Hepatocyte (in vitro differentiated cells): ENCODE measurements at regions not wholly inside any gene's neighbourhood (a gene's known extent, or its start where the extent isn't known, plus 50 kb on each side); places are given as distances from the start of the nearest gene placed in this dataset.
"Not testable (repeated sequence)": the region's sequence is repeated elsewhere in the genome, so short reads cannot be mapped to it uniquely, and the experiment has no call there.

ENCODE experiments used
- DNase-seq: peaks from one replicate; pipeline ENCODE4 v3.0.0-alpha.2; 2016; ENCODE audit warnings: low spot score
- H2AFZ ChIP-seq: fragments of 200-600 bp; sonication (generic); 2 replicates; pipeline ENCODE4 v1.6.0; 2016; ENCODE audit warnings: antibody characterized with exemption, mild to moderate bottlenecking
- H3K27ac ChIP-seq: fragments of 200-600 bp; sonication (generic); 2 replicates; pipeline ENCODE4 v1.5.1; 2016; ENCODE audit warnings: mild to moderate bottlenecking
- H3K27me3 ChIP-seq: fragments of 200-600 bp; sonication (generic); 2 replicates; pipeline ENCODE4 v1.6.1; 2016
- H3K36me3 ChIP-seq: fragments of 200-600 bp; sonication (generic); replicated peaks from 2 replicates; pipeline ENCODE4 v1.5.1; 2016; ENCODE audit warnings: low read depth; ENCODE audit not compliant: insufficient read depth
- H3K4me1 ChIP-seq: fragments of 200-600 bp; sonication (generic); 2 replicates; pipeline ENCODE4 v1.5.1; 2016; ENCODE audit warnings: mild to moderate bottlenecking, moderate library complexity; ENCODE audit not compliant: insufficient read depth
- H3K4me2 ChIP-seq: fragments of 200-600 bp; sonication (generic); 2 replicates; pipeline ENCODE4 v1.6.0; 2016
- H3K4me3 ChIP-seq: fragments of 200-600 bp; sonication (generic); 2 replicates; pipeline ENCODE4 v1.5.1; 2016; ENCODE audit warnings: mild to moderate bottlenecking
- H3K79me2 ChIP-seq: fragments of 200-600 bp; sonication (generic); 2 replicates; pipeline ENCODE4 v1.6.0; 2017; ENCODE audit warnings: mild to moderate bottlenecking
- H3K9me2 ChIP-seq: fragments of 200-600 bp; sonication (generic); replicated peaks from 2 replicates; pipeline ENCODE4 v1.6.0; 2017; ENCODE audit warnings: mild to moderate bottlenecking; ENCODE audit not compliant: insufficient read depth
- H3K9me3 ChIP-seq: fragments of 200-600 bp; sonication (generic); 2 replicates; pipeline ENCODE4 v1.5.1; 2016; ENCODE audit warnings: low read depth, mild to moderate bottlenecking
- H4K20me1 ChIP-seq: fragments of 200-600 bp; sonication (generic); 2 replicates; pipeline ENCODE4 v1.6.0; 2016; ENCODE audit warnings: mild to moderate bottlenecking; ENCODE audit not compliant: insufficient read depth, poor library complexity, severe bottlenecking
- EZH2 ChIP-seq: fragments of 200-600 bp; sonication (generic); IDR thresholded peaks from 2 replicates; pipeline ENCODE4 v1.6.1; 2016; ENCODE audit warnings: antibody characterized with exemption, mild to moderate bottlenecking, borderline replicate concordance
- EZH2phosphoT487 ChIP-seq: fragments of 200-600 bp; sonication (generic); IDR thresholded peaks from one replicate; pipeline ENCODE4 v1.6.1; 2018; ENCODE audit warnings: antibody characterized with exemption, mild to moderate bottlenecking, low read depth, moderate library complexity; ENCODE audit not compliant: unreplicated experiment, severe bottlenecking
- WGBS: methylation state at CpG from one replicate; pipeline ENCODE4 v1.1.6; 2016; ENCODE audit warnings: low lambda C conversion rate; ENCODE audit errors: missing lambda C conversion rate; 5-methylcytosine and 5-hydroxymethylcytosine counted together
- TF ChIP-seq, protein P1 (sequence below): fragments of 200-600 bp; sonication (generic); IDR thresholded peaks from 2 replicates; pipeline ENCODE4 v1.5.1; 2016; ENCODE audit warnings: antibody characterized with exemption, mild to moderate bottlenecking; ENCODE audit not compliant: poor library complexity

DNA sequence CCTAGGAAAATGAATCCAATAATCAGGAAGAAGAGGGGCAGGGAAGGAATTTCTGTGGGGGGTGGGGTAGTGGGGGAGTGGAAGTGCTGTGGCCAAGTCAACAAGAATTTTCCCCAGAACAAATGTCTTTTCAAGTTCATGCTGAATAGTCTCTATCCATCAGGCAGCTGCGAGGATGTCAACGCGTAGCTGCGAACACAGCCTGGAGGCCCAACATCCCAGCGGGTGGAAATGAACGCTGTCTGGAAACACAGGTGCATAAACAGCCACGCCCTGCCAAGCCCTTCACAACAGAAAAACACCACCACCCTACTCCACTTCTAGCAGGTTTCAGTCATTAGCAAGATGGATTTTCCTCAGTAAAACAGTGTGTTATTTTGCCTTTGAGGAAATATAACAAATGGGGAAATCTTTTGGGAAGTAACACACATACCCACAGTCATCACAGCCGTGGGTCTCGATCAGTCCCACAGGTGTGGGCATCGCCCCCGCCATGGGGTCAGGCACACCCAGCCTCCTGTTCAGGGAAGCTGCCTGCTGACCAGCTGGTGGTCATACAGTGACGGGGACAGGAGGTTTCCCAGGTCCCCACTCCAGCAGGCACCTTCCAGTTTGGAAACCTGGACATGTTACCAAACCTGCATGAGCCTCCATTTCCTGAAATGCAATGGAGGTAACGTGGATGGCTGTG is 112.1 kb upstream of the THBS2 start:
- TF ChIP-seq EZH2phosphoT487 (no peak), EZH2 (no peak)
- TF ChIP-seq, protein P1, sequence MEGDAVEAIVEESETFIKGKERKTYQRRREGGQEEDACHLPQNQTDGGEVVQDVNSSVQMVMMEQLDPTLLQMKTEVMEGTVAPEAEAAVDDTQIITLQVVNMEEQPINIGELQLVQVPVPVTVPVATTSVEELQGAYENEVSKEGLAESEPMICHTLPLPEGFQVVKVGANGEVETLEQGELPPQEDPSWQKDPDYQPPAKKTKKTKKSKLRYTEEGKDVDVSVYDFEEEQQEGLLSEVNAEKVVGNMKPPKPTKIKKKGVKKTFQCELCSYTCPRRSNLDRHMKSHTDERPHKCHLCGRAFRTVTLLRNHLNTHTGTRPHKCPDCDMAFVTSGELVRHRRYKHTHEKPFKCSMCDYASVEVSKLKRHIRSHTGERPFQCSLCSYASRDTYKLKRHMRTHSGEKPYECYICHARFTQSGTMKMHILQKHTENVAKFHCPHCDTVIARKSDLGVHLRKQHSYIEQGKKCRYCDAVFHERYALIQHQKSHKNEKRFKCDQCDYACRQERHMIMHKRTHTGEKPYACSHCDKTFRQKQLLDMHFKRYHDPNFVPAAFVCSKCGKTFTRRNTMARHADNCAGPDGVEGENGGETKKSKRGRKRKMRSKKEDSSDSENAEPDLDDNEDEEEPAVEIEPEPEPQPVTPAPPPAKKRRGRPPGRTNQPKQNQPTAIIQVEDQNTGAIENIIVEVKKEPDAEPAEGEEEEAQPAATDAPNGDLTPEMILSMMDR, result no peak
- Histone ChIP-seq H3K36me3 (no peaks in the 10 kb centered on the region), H3K9me2 (no peaks in the 10 kb centered on the region), H3K4me1 (no peaks in the 10 kb centered on the region), H3K4me3 (no peak overlapping the region), H3K27me3 (no peaks in the 10 kb centered on the region), H4K20me1 (no peaks in the 10 kb centered on the region), H3K79me2 (no peaks in the 10 kb centered on the region), H3K27ac (no peak overlapping the region), H3K9me3 (no peaks in the 10 kb centered on the region), H2AFZ (no peak overlapping the region), H3K4me2 (no peak overlapping the region)
- DNase-seq, result no peak
- 90% methylated on average over 13 of the region's 13 CpGs for WGBS

DNA sequence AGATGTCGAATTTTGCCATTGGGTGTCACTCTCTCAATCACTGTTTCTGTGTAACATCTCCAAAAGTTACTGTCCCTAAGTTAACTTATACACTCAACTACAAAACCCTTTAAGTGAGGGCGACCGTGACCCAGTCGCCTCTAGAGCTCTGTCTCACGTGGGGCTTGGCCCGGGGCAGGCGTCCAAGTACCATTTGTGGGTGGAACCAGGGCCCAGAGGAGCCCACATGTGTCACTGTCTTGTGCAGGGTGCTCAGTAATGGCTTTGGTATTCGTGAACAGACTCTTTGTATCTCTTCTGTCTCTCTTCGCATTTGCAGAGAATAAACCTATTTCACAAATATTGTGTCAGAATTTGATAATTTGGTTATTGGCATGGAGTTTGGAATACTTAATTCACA is 109.9 kb upstream of the THBS2 start:
- H3K4me3 ChIP-seq, result no peak overlapping the region
- WGBS, result 88% methylated on average over 9 of the region's 9 CpGs

DNA sequence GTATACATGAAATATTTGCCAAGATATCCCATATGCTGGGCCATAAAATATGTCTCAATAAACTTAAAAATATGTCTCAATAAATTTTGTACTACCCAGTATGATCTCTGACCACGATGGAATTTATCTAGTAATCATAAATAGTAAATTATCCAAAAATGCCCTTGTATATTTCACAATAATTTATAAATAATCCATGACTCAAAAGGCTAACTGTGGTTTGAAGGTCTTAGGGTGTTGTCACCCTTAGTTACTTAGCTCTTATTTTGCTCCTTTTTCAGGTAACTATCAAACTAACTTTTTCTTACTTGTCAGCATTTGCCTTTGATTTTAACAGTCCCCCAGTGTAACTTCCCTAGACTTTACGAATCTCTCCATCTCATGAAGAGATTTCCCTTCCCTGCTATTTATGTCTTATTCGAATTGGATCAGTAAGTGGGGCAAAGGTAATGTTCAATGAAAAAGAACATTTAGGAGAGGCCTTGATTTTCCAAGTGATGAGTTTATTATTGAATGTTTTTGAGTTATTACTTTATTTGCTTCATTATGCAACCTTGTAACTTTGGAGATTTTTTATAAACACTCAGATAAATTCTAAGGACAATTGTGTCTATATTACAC is 109.0 kb upstream of the THBS2 start:
- Histone ChIP-seq H3K4me3 (no peak overlapping the region), H3K27me3 (no peaks in the 10 kb centered on the region), H3K9me3 (no peaks in the 10 kb centered on the region), H3K4me2 (no peak overlapping the region), H4K20me1 (no peaks in the 10 kb centered on the region), H2AFZ (no peak overlapping the region), H3K36me3 (no peaks in the 10 kb centered on the region), H3K4me1 (no peaks in the 10 kb centered on the region), H3K27ac (no peak overlapping the region), H3K9me2 (no peaks in the 10 kb centered on the region), H3K79me2 (no peaks in the 10 kb centered on the region)
- TF ChIP-seq EZH2phosphoT487 (no peak), EZH2 (no peak)
- TF ChIP-seq, protein P1, result no peak
- 80% methylated on average over 3 of the region's 3 CpGs for WGBS
- DNase-seq, result no peak

More for the DNA sequence above, 109.9 kb upstream of the THBS2 start:
- Histone ChIP-seq H4K20me1 (no peaks in the 10 kb centered on the region), H3K4me1 (no peaks in the 10 kb centered on the region), H3K27me3 (no peaks in the 10 kb centered on the region), H3K4me2 (no peak overlapping the region), H3K9me2 (no peaks in the 10 kb centered on the region), H3K9me3 (no peaks in the 10 kb centered on the region), H2AFZ (no peak overlapping the region), H3K36me3 (no peaks in the 10 kb centered on the region), H3K27ac (no peak overlapping the region), H3K79me2 (no peaks in the 10 kb centered on the region)
- no peak for DNase-seq
- TF ChIP-seq EZH2 (no peak), EZH2phosphoT487 (no peak)
- TF ChIP-seq, protein P1, result no peak

DNA sequence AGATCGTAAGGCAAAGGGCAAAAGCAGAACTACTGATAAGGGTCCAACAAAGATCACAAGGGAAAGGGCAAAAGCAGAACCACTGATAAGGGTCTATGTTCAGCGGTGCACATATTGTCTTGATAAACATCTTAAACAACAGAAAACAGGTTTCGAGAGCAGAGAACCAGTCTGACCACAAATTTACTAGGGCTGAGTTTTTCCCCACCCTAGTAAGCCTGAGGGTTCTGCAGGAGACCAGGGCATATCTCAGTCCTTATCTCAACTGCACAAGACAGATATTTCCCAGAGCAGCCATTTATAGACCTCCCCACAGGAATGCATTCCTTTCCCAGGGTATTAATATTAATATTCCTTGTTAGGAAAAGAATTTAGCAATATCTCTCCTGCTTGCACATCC is 101.4 kb upstream of the THBS2 start:
- not testable (repeated sequence) for H3K36me3 ChIP-seq, H3K9me3 ChIP-seq, H3K27me3 ChIP-seq, H3K4me1 ChIP-seq, H4K20me1 ChIP-seq, H3K9me2 ChIP-seq, H3K4me2 ChIP-seq, H2AFZ ChIP-seq, H3K4me3 ChIP-seq, DNase-seq, H3K79me2 ChIP-seq, H3K27ac ChIP-seq
- 51% methylated on average over 3 of the region's 3 CpGs for WGBS
